Activated T-helper 1 cell treated with anti-CD3 and anti-CD28 coated beads, Interleukin-2, amount 50 U/mL, for 16 hours (primary cell): ENCODE measurements at regions not wholly inside any gene's neighbourhood (a gene's known extent, or its start where the extent isn't known, plus 50 kb on each side); places are given as distances from the start of the nearest gene placed in this dataset.
"Not testable (repeated sequence)": the region's sequence is repeated elsewhere in the genome, so short reads cannot be mapped to it uniquely, and the experiment has no call there.

Source experiments
- DNase-seq, 2 donors: peaks; one replicate each; pipeline ENCODE4 v3.0.0-alpha.2; 2020; ENCODE audit warnings: low read depth in 1 of 2, low spot score in 1 of 2

- DNase-seq = no peak
Observed at GRCh38 chr5:175347931-175348330, 96.1 kb downstream of the DRD1 start.

GRCh38 chr5:175347027-175347426, 97.0 kb downstream of the DRD1 start:
- no peak for DNase-seq

- no peak for DNase-seq
Observed at GRCh38 chr5:175344331-175345195, 99.4 kb downstream of the DRD1 start.

- no peak for DNase-seq
Observed at GRCh38 chr5:175343308-175343707, 100.7 kb downstream of the DRD1 start.

- DNase-seq = no peak
Observed at GRCh38 chr5:175340180-175340579, 103.8 kb downstream of the DRD1 start.

GRCh38 chr5:175337680-175338079, 106.3 kb downstream of the DRD1 start:
- no peak for DNase-seq

GRCh38 chr5:175336781-175337180, 107.2 kb downstream of the DRD1 start:
- DNase-seq = no peak

- no peak for DNase-seq
Observed at GRCh38 chr5:175335691-175336090, 108.3 kb downstream of the DRD1 start.

GRCh38 chr5:175331173-175332036, 112.6 kb downstream of the DRD1 start:
- not testable (repeated sequence) for DNase-seq

GRCh38 chr5:175329976-175330375, 114.0 kb downstream of the DRD1 start:
- no peak for DNase-seq

- no peak for DNase-seq
Observed at GRCh38 chr5:175328687-175329086, 115.3 kb downstream of the DRD1 start.

- no peak for DNase-seq
Observed at GRCh38 chr5:175328176-175328575, 115.8 kb downstream of the DRD1 start.

- no peak for DNase-seq
Observed at GRCh38 chr5:175325681-175326080, 118.3 kb downstream of the DRD1 start.

GRCh38 chr5:175321927-175322532, 122.0 kb downstream of the DRD1 start:
- DNase-seq = no peak

GRCh38 chr5:175319199-175319598, 124.8 kb downstream of the DRD1 start:
- DNase-seq = no peak

- no peak for DNase-seq
Observed at GRCh38 chr5:175317872-175318271, 126.1 kb downstream of the DRD1 start.

- DNase-seq = no peak
Observed at GRCh38 chr5:175309218-175309810, 134.7 kb downstream of the DRD1 start.

- no peak for DNase-seq
Observed at GRCh38 chr5:175308701-175309100, 135.3 kb downstream of the DRD1 start.

GRCh38 chr5:175306381-175306780, 137.6 kb downstream of the DRD1 start:
- no peak for DNase-seq

- DNase-seq = no peak
Observed at GRCh38 chr5:175305251-175305650, 138.7 kb downstream of the DRD1 start.

GRCh38 chr5:175290379-175290778, 153.6 kb downstream of the DRD1 start:
- DNase-seq = no peak
